AG09309 (cell line): ENCODE measurements at regions not wholly inside any gene's neighbourhood (a gene's known extent, or its start where the extent isn't known, plus 50 kb on each side); places are given as distances from the start of the nearest gene placed in this dataset.
"Not testable (repeated sequence)": the region's sequence is repeated elsewhere in the genome, so short reads cannot be mapped to it uniquely, and the experiment has no call there.

Experiments
- DNase-seq: peaks from one replicate; pipeline ENCODE4 v3.0.0-alpha.2; 2010; ENCODE audit warnings: low read depth
- H3K4me3 ChIP-seq: 2 replicates; pipeline ENCODE4 v1.5.1; 2011; ENCODE audit warnings: mild to moderate bottlenecking, low read depth, low read length, moderate library complexity; ENCODE audit not compliant: control insufficient read depth
- CTCF ChIP-seq: IDR thresholded peaks from 2 replicates; pipeline ENCODE4 v1.5.1; 2011; ENCODE audit warnings: mild to moderate bottlenecking, low read depth, low read length, inconsistent platforms; ENCODE audit not compliant: insufficient read depth, control insufficient read depth; ENCODE audit errors: missing control alignments

GRCh38 chr1:232335261-232335660 lies 294.7 kb downstream of the SIPA1L2 start:
- no peak for TF ChIP-seq CTCF
- no peak overlapping the region for H3K4me3 ChIP-seq
- no peak for DNase-seq

GRCh38 chr1:232334811-232335210 lies 295.1 kb downstream of the SIPA1L2 start:
- no peak overlapping the region for H3K4me3 ChIP-seq
- DNase-seq: no peak
- no peak for TF ChIP-seq CTCF

GRCh38 chr1:232334246-232334645 lies 295.7 kb downstream of the SIPA1L2 start:
- H3K4me3 ChIP-seq: no peak overlapping the region
- no peak for DNase-seq
- no peak for TF ChIP-seq CTCF

GRCh38 chr1:232333419-232333767 lies 296.5 kb downstream of the SIPA1L2 start:
- H3K4me3 ChIP-seq: no peak overlapping the region

GRCh38 chr1:232332710-232333418 lies 297.1 kb downstream of the SIPA1L2 start:
- DNase-seq, H3K4me3 ChIP-seq: not testable (repeated sequence)

More at GRCh38 chr1:232333419-232333767, 296.5 kb downstream of the SIPA1L2 start:
- DNase-seq: no peak
- no peak for TF ChIP-seq CTCF

GRCh38 chr1:232329103-232329813 lies 300.7 kb downstream of the SIPA1L2 start:
- no peak for TF ChIP-seq CTCF
- H3K4me3 ChIP-seq: no peak overlapping the region
- DNase-seq: no peak

- no peak overlapping the region for H3K4me3 ChIP-seq
- DNase-seq: no peak
- TF ChIP-seq CTCF: no peak
Observed at GRCh38 chr1:232328486-232329102, 301.3 kb downstream of the SIPA1L2 start.
